ENCODE measurements at regions not wholly inside any gene's neighbourhood (a gene's known extent, or its start where the extent isn't known, plus 50 kb on each side); places are given as distances from the start of the nearest gene placed in this dataset.

- TF ChIP-seq CTCF (IDR thresholded peaks at IDR 0.05), result no peak
- Histone ChIP-seq H3K36me3 (no peaks in the 10 kb centered on the region), H3K4me1 (peaks cover 4 to 64% (median 38%) of the 10 kb centered on the region in 4 donors), H3K9me3 (no peaks in the 10 kb centered on the region), H3K27me3 (no peaks in the 10 kb centered on the region), H3K27ac (peak overlapping the region; percentile 65 to 69), H3K4me3 (no peak overlapping the region)
- no peak for DNase-seq
- intact Hi-C loops (cut with DNase I; ENCODE audit: low total_unique reads), result loop anchor here (2.0 to 10.0 kb wide), 4 partner anchors 31 to 223 kb away; partner anchors contain the start of gene CTNNB1
Observed at GRCh38 chr3:41001556-41001955, 197.7 kb upstream of the CTNNB1 start.

- Histone ChIP-seq H3K9me3 (no peaks in the 10 kb centered on the region), H3K27me3 (no peaks in the 10 kb centered on the region), H3K4me3 (no peak overlapping the region), H3K27ac (peak overlapping the region; percentile 65 to 69), H3K4me1 (peaks cover 4 to 58% (median 36%) of the 10 kb centered on the region in 4 donors), H3K36me3 (no peaks in the 10 kb centered on the region)
- no peak for DNase-seq
- TF ChIP-seq CTCF (IDR thresholded peaks at IDR 0.05), result no peak
- intact Hi-C loops (cut with DNase I; ENCODE audit: low total_unique reads), result loop anchor here (5.0 to 10.0 kb wide), 3 partner anchors 125 to 223 kb away; partner anchors contain the start of gene CTNNB1
Observed at GRCh38 chr3:41002104-41002503, 197.2 kb upstream of the CTNNB1 start.

DNA sequence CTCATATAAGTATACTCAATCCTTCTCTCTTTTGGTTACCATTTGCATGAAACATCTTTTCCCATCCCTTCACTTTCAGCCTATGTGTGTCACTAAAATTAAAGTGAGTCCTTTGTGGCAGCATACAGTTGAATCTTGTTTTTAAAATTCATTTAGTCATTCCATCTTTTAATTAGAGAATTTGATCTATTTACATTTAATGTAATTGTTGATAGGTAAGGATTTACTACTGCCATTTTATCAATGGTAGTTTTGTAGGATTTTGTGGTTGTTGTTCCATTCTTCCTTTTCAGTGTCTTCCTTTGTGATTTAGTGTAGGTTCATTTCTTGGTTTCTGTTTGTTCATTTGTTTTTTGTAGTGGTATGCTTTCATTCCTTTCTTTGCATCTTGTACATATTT is 191.9 kb upstream of the CTNNB1 start:
- H3K27me3 ChIP-seq, result no peaks in the 10 kb centered on the region
- H3K4me3 ChIP-seq, result no peak overlapping the region
- TF ChIP-seq CTCF (IDR thresholded peaks at IDR 0.05), result no peak
- DNase-seq, result no peak
- intact Hi-C loops (cut with DNase I; ENCODE audit: low total_unique reads), result loop anchor here (10.0 kb wide), 1 partner anchor 217 kb away; no protein-coding TSS in a partner anchor
- no peaks in the 10 kb centered on the region for H3K36me3 ChIP-seq
- H3K27ac ChIP-seq, result no peak overlapping the region
- H3K9me3 ChIP-seq, result no peaks in the 10 kb centered on the region
- H3K4me1 ChIP-seq, result peaks cover 0 to 10% (median 2%) of the 10 kb centered on the region in 4 donors

DNA sequence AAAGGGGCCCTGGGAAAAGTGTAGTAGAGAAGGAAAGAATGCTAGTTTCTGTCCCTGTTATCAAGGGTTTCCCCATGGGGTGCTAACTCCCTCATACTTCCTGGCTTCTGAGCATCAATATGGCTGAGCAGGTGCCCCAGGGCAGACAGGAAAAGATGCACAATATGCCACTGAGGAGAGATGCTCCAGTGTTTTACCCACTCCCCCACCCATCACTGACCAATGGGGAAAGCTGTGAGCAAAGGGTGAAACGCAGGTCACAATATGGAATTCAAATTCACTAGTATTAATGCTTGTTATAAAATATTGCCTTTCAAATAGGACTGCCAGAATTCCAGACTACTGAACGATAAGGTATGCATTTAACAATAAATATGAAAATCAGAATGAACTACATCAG is 187.5 kb upstream of the CTNNB1 start:
- no peak for DNase-seq
- Histone ChIP-seq H3K4me1 (no peaks in the 10 kb centered on the region), H3K27me3 (no peaks in the 10 kb centered on the region), H3K36me3 (no peaks in the 10 kb centered on the region), H3K4me3 (no peak overlapping the region), H3K27ac (no peak overlapping the region), H3K9me3 (no peaks in the 10 kb centered on the region)
- no peak for TF ChIP-seq CTCF (IDR thresholded peaks at IDR 0.05)
- intact Hi-C loops (cut with DNase I; ENCODE audit: low total_unique reads), result no loop called here

DNA sequence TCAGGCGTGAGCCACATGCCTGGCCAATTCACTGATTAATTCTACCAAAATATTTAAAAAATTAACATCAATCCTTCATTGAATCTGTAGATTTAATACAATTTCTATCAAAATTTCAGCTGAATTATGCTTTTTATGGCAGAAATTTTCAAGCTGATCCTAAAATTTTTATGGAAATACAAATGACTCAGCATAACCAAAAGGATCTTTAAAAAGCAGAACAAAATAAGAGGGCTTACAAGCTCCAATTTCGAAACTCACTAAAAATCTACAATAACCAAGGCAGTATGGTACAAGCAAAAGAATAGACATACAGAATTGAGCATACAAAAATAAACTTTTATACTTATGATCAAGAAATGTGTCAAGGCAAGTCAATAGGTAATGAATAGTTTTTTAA is 180.4 kb upstream of the CTNNB1 start:
- Histone ChIP-seq H3K9me3 (no peaks in the 10 kb centered on the region), H3K4me3 (no peak overlapping the region), H3K4me1 (no peaks in the 10 kb centered on the region), H3K27ac (no peak overlapping the region), H3K36me3 (no peaks in the 10 kb centered on the region), H3K27me3 (no peaks in the 10 kb centered on the region)
- no peak for DNase-seq
- TF ChIP-seq CTCF (IDR thresholded peaks at IDR 0.05), result no peak
- intact Hi-C loops (cut with DNase I; ENCODE audit: low total_unique reads), result no loop called here
